Choroid plexus epithelial cell (primary cell): ENCODE measurements at regions not wholly inside any gene's neighbourhood (a gene's known extent, or its start where the extent isn't known, plus 50 kb on each side); places are given as distances from the start of the nearest gene placed in this dataset.

Experiments used
- DNase-seq: peaks from one replicate; pipeline ENCODE4 v3.0.0-alpha.2; 2010; ENCODE audit warnings: low read depth
- H3K4me3 ChIP-seq: 2 replicates; pipeline ENCODE4 v1.5.1; 2011; ENCODE audit warnings: low read depth, mild to moderate bottlenecking, control low read depth, low read length, moderate library complexity
- CTCF ChIP-seq: conservative IDR thresholded peaks from 2 replicates; pipeline ENCODE4 v1.5.1; 2011; ENCODE audit warnings: low read depth, mild to moderate bottlenecking, control low read depth, inconsistent platforms, low read length, moderate library complexity

- no peak overlapping the region for H3K4me3 ChIP-seq
- TF ChIP-seq CTCF = no peak
- no peak for DNase-seq
Measured at GRCh38 chr13:72313546-72313945, 413.9 kb downstream of the MZT1 start.

DNA sequence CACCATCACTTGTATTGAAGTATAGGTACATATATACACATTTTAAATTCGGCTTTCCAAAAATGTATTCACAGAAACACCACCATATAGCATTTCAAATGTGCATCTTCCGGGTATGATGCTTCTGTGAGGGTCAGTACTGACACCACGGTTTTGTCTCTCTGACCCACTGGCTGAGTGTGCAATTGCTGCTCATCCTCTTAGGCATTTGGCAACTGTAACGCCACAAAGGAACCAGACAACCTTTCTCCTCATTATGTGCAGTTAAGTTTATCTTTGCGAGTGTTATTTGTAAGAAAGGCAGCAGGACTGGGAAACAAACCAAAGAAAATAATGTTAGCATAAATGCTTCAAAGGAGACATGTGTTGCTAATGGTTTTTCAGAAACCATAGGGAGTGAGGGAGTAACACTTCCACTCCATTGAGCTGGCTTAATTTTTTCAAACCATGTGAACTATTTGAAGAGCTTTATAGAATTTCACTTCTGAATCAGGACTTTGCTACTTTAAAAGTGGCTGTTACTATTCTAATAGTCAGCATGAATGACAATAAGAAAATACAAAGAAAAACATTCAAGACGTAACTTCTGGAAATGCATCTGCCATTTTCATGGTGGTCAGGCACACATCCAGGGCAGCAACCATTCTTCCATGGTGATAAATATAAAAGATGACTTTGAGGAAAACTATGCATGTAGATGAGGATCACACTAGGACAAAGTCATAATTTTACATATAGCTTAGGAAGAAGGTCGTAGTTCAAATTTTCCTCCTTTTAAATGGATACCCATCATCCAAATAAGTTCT lies 423.3 kb downstream of the MZT1 start:
- no peak for TF ChIP-seq CTCF
- H3K4me3 ChIP-seq = no peak overlapping the region

GRCh38 chr13:72296246-72296645 lies 429.2 kb upstream of the DACH1 start:
- TF ChIP-seq CTCF = no peak
- H3K4me3 ChIP-seq = no peak overlapping the region
- no peak for DNase-seq

More for the DNA sequence above, 423.3 kb downstream of the MZT1 start:
- peak; percentile 75 for DNase-seq

- peak; percentile 23 for DNase-seq
- H3K4me3 ChIP-seq = no peak overlapping the region
- no peak for TF ChIP-seq CTCF
Measured at GRCh38 chr13:72295153-72295552, 428.1 kb upstream of the DACH1 start.

DNA sequence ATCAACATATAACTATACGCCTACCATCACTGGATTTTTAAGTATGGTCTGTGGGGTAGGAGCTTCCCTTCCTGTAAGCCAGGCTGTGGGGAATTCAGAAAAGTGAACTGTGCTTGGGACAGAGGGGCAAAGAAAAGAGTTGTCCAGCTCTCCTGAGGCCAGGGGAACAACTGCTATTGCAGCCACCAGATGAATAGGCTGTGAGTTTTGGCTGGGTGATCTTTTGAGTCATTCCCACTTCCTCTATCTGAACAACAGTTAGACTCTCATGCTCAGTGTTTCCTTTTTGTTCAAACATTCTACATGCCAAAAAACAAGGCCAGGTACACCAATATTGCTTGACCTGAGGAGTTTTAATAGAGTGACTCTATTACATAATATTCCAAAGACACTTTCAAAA lies 426.2 kb upstream of the DACH1 start:
- H3K4me3 ChIP-seq = no peak overlapping the region
- no peak for DNase-seq
- TF ChIP-seq CTCF = no peak

DNA sequence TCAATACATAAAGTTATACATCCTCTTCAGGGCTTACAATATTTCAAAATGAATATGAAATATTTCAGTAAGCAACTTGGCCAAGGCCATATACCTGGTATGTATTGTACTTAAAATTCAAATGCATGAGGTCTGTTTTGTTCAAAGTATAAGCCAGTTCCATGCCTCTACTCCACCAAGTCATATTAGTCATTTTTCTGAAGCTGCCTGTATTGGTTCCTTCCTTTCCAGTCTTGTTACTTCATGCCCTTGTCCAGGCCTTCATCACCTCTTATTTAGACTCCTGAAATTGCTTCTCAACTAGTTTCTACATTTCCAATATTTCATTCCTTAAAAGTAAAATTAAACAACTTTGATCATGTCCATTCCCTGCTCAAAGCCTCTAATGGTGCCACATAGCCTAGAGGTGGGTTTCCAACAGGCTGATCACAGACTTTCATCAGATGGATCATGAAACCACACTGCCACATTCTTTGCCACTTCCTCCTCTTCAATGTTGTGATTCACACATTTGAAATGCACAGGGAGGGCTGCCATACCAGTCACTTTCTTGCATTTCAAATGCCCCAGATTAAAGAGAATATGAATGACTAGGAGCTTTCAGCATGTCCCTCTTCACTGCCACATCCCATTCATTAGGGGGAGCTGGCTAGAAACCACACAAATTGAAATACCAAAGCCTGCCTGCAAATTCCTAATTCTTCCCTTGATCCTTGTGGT lies 424.1 kb upstream of the DACH1 start:
- H3K4me3 ChIP-seq = no peak overlapping the region
- DNase-seq = peak; percentile 47
- peak; percentile 16 for TF ChIP-seq CTCF
